Dendritic cell treated with granulocyte-macrophage colony-stimulating factor and Interleukin-4, amounts not matched to agents 40 ng/mL and 50 ng/mL, for 4 days (primary cell): ENCODE measurements at regions not wholly inside any gene's neighbourhood (a gene's known extent, or its start where the extent isn't known, plus 50 kb on each side); places are given as distances from the start of the nearest gene placed in this dataset.

Experiments used
- H3K27ac Mint-ChIP-seq: one replicate; pipeline ENCODE4 v1.8.0; 2022; ENCODE audit warnings: mild to moderate bottlenecking, mixed read lengths
- H3K27me3 Mint-ChIP-seq: one replicate; pipeline ENCODE4 v1.8.0; 2022; ENCODE audit warnings: mild to moderate bottlenecking, mixed read lengths
- H3K36me3 Mint-ChIP-seq: one replicate; pipeline ENCODE4 v1.8.0; 2022; ENCODE audit warnings: low read depth, mixed read lengths
- H3K4me1 Mint-ChIP-seq: one replicate; pipeline ENCODE4 v1.8.0; 2022; ENCODE audit warnings: low read depth, mixed read lengths
- H3K4me3 Mint-ChIP-seq: one replicate; pipeline ENCODE4 v1.8.0; 2022; ENCODE audit warnings: mild to moderate bottlenecking, moderate library complexity, mixed read lengths
- H3K9me3 Mint-ChIP-seq: one replicate; pipeline ENCODE4 v1.8.0; 2022; ENCODE audit warnings: mixed read lengths
- intact Hi-C: fragments of 100-400 bp; cut with micrococcal nuclease; formaldehyde crosslinking; loops from one replicate; pipeline ENCODE4 v1.15.0; 2022

- Mint-ChIP-seq H3K27ac (no peak overlapping the region), H3K27me3 (no peaks in the 10 kb centered on the region), H3K4me3 (no peak overlapping the region), H3K9me3 (peaks cover 15% of the 10 kb centered on the region), H3K36me3 (no peaks in the 10 kb centered on the region), H3K4me1 (no peaks in the 10 kb centered on the region)
- intact Hi-C loops: no loop called here
These were observed 766.2 kb downstream of the FLRT2 start for GRCh38 chr14:86296173-86296572.

GRCh38 chr14:86288336-86288735 is 758.4 kb downstream of the FLRT2 start:
- H3K36me3 Mint-ChIP-seq: no peaks in the 10 kb centered on the region
- no peak overlapping the region for H3K4me3 Mint-ChIP-seq

GRCh38 chr14:86279405-86279804 is 749.5 kb downstream of the FLRT2 start:
- Mint-ChIP-seq H3K4me3 (no peak overlapping the region), H3K36me3 (no peaks in the 10 kb centered on the region), H3K27me3 (no peaks in the 10 kb centered on the region), H3K4me1 (no peaks in the 10 kb centered on the region), H3K27ac (no peak overlapping the region), H3K9me3 (peaks cover 27% of the 10 kb centered on the region)
- intact Hi-C loops: no loop called here

More at GRCh38 chr14:86288336-86288735, 758.4 kb downstream of the FLRT2 start:
- intact Hi-C loops: no loop called here
- H3K27me3 Mint-ChIP-seq: no peaks in the 10 kb centered on the region
- H3K9me3 Mint-ChIP-seq: peaks cover 9% of the 10 kb centered on the region
- no peaks in the 10 kb centered on the region for H3K4me1 Mint-ChIP-seq
- H3K27ac Mint-ChIP-seq: no peak overlapping the region

GRCh38 chr14:86257973-86258372 is 728.0 kb downstream of the FLRT2 start:
- Mint-ChIP-seq H3K4me1 (no peaks in the 10 kb centered on the region), H3K9me3 (peaks cover 14% of the 10 kb centered on the region), H3K27ac (no peak overlapping the region), H3K27me3 (no peaks in the 10 kb centered on the region), H3K4me3 (no peak overlapping the region), H3K36me3 (no peaks in the 10 kb centered on the region)
- intact Hi-C loops: no loop called here

GRCh38 chr14:86243158-86243557 is 713.2 kb downstream of the FLRT2 start:
- Mint-ChIP-seq H3K27me3 (no peaks in the 10 kb centered on the region), H3K27ac (no peak overlapping the region), H3K9me3 (no peaks in the 10 kb centered on the region), H3K4me1 (no peaks in the 10 kb centered on the region), H3K4me3 (no peak overlapping the region), H3K36me3 (no peaks in the 10 kb centered on the region)
- intact Hi-C loops: no loop called here

GRCh38 chr14:86237733-86238132 is 707.8 kb downstream of the FLRT2 start:
- Mint-ChIP-seq H3K4me3 (no peak overlapping the region), H3K9me3 (peaks cover 21% of the 10 kb centered on the region), H3K36me3 (no peaks in the 10 kb centered on the region), H3K4me1 (no peaks in the 10 kb centered on the region), H3K27me3 (no peaks in the 10 kb centered on the region), H3K27ac (no peak overlapping the region)
- intact Hi-C loops: no loop called here

GRCh38 chr14:86221755-86222154 is 691.8 kb downstream of the FLRT2 start:
- H3K4me1 Mint-ChIP-seq: no peaks in the 10 kb centered on the region
- intact Hi-C loops: no loop called here
- H3K27ac Mint-ChIP-seq: no peak overlapping the region
- H3K9me3 Mint-ChIP-seq: peaks cover 15% of the 10 kb centered on the region
- no peak overlapping the region for H3K4me3 Mint-ChIP-seq
- no peaks in the 10 kb centered on the region for H3K27me3 Mint-ChIP-seq
- H3K36me3 Mint-ChIP-seq: no peaks in the 10 kb centered on the region

- Mint-ChIP-seq H3K4me1 (no peaks in the 10 kb centered on the region), H3K4me3 (no peak overlapping the region), H3K27me3 (no peaks in the 10 kb centered on the region), H3K36me3 (no peaks in the 10 kb centered on the region), H3K9me3 (peaks cover 13% of the 10 kb centered on the region), H3K27ac (no peak overlapping the region)
- intact Hi-C loops: no loop called here
These were observed 691.1 kb downstream of the FLRT2 start for GRCh38 chr14:86221000-86221399.

- Mint-ChIP-seq H3K4me1 (no peaks in the 10 kb centered on the region), H3K4me3 (no peak overlapping the region), H3K9me3 (no peaks in the 10 kb centered on the region), H3K27me3 (no peaks in the 10 kb centered on the region), H3K36me3 (no peaks in the 10 kb centered on the region), H3K27ac (no peak overlapping the region)
- intact Hi-C loops: no loop called here
These were observed 687.6 kb downstream of the FLRT2 start for GRCh38 chr14:86217523-86217922.

GRCh38 chr14:86203843-86204242 is 673.9 kb downstream of the FLRT2 start:
- intact Hi-C loops: no loop called here
- Mint-ChIP-seq H3K27ac (no peak overlapping the region), H3K4me3 (no peak overlapping the region), H3K4me1 (no peaks in the 10 kb centered on the region), H3K36me3 (no peaks in the 10 kb centered on the region), H3K27me3 (no peaks in the 10 kb centered on the region), H3K9me3 (peaks cover 63% of the 10 kb centered on the region)

- Mint-ChIP-seq H3K27me3 (no peaks in the 10 kb centered on the region), H3K4me1 (no peaks in the 10 kb centered on the region), H3K36me3 (no peaks in the 10 kb centered on the region), H3K9me3 (peaks cover 18% of the 10 kb centered on the region), H3K27ac (no peak overlapping the region), H3K4me3 (no peak overlapping the region)
- intact Hi-C loops: no loop called here
These were observed 666.5 kb downstream of the FLRT2 start for GRCh38 chr14:86196471-86196870.

GRCh38 chr14:86193756-86194155 is 663.8 kb downstream of the FLRT2 start:
- Mint-ChIP-seq H3K4me1 (no peaks in the 10 kb centered on the region), H3K4me3 (no peak overlapping the region), H3K9me3 (peaks cover 3% of the 10 kb centered on the region), H3K36me3 (no peaks in the 10 kb centered on the region), H3K27ac (no peak overlapping the region), H3K27me3 (no peaks in the 10 kb centered on the region)
- intact Hi-C loops: no loop called here

GRCh38 chr14:86179980-86180379 is 650.0 kb downstream of the FLRT2 start:
- Mint-ChIP-seq H3K9me3 (no peaks in the 10 kb centered on the region), H3K36me3 (no peaks in the 10 kb centered on the region), H3K4me3 (no peak overlapping the region), H3K4me1 (no peaks in the 10 kb centered on the region), H3K27ac (no peak overlapping the region), H3K27me3 (no peaks in the 10 kb centered on the region)
- intact Hi-C loops: no loop called here

GRCh38 chr14:86168371-86168770 is 638.4 kb downstream of the FLRT2 start:
- Mint-ChIP-seq H3K4me1 (no peaks in the 10 kb centered on the region), H3K4me3 (no peak overlapping the region)

GRCh38 chr14:86166541-86166940 is 636.6 kb downstream of the FLRT2 start:
- no peaks in the 10 kb centered on the region for H3K27me3 Mint-ChIP-seq
- H3K36me3 Mint-ChIP-seq: no peaks in the 10 kb centered on the region
- no peaks in the 10 kb centered on the region for H3K4me1 Mint-ChIP-seq
- no peak overlapping the region for H3K27ac Mint-ChIP-seq
- intact Hi-C loops: no loop called here
- no peak overlapping the region for H3K4me3 Mint-ChIP-seq
- peaks cover 37% of the 10 kb centered on the region for H3K9me3 Mint-ChIP-seq

More at GRCh38 chr14:86168371-86168770, 638.4 kb downstream of the FLRT2 start:
- intact Hi-C loops: no loop called here
- Mint-ChIP-seq H3K27ac (no peak overlapping the region), H3K36me3 (no peaks in the 10 kb centered on the region), H3K9me3 (peaks cover 31% of the 10 kb centered on the region), H3K27me3 (no peaks in the 10 kb centered on the region)
